ELR (cell line): ENCODE measurements at regions not wholly inside any gene's neighbourhood (a gene's known extent, or its start where the extent isn't known, plus 50 kb on each side); places are given as distances from the start of the nearest gene placed in this dataset.

Experiments
- DNase-seq: peaks from one replicate; pipeline ENCODE4 v3.0.0-alpha.2; 2015; ENCODE audit warnings: low read depth

DNA sequence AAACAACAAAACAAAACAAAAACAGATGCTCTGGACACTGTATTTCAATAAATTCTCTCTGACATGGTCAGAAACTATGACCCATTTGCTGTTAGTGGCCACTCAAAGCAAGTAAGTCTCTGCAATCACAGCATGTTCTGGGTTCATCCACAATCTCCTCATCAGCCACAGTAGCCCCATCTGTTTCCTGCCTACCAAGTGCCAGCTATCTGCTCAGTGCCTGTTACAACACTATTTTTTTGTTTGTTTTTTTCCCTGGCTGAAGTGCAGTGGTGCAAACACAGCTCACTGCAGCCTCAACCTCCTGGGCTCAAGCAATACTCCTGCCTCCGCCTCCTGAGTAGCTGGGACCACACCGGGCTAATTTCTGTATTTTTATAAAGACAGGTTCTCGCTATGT is 137.9 kb downstream of the SOX9 start:
- no peak for DNase-seq

GRCh38 chr17:72259922-72260321 is 139.1 kb downstream of the SOX9 start:
- no peak for DNase-seq

GRCh38 chr17:72262766-72263165 is 141.9 kb downstream of the SOX9 start:
- DNase-seq = no peak

DNA sequence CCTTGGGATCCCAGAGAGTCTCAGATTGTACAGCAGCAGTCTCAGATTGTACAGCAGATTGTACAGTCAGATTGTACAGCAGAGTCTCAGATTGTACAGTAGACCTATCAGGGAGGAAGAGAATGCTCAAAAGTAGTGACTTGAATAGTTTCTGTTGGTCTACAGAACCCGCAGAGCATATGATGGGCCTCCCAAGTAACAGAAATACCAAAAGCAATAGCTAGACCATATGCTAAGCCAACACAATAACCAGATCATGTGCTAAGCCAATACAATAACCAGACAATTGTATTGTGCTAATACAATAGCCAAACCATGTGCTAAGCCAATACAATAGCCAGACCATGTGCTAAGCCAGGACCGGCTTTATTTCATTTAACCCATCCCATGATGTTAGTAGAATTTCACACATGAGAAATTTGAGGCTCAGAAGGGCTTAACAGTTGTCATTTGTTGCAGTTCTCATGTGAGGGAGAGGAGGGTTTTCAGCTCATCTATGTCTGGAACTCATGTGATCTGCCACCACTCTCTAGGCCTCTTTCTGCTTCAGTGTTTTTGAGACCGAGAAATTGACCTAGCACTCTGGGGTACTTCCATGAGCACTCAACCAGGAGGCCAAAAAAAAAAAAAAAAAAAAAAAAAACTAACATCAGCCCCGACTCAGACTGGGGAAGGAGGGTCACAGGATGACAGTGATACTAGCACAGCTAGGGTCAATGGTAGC is 144.0 kb downstream of the SOX9 start:
- DNase-seq = no peak

DNA sequence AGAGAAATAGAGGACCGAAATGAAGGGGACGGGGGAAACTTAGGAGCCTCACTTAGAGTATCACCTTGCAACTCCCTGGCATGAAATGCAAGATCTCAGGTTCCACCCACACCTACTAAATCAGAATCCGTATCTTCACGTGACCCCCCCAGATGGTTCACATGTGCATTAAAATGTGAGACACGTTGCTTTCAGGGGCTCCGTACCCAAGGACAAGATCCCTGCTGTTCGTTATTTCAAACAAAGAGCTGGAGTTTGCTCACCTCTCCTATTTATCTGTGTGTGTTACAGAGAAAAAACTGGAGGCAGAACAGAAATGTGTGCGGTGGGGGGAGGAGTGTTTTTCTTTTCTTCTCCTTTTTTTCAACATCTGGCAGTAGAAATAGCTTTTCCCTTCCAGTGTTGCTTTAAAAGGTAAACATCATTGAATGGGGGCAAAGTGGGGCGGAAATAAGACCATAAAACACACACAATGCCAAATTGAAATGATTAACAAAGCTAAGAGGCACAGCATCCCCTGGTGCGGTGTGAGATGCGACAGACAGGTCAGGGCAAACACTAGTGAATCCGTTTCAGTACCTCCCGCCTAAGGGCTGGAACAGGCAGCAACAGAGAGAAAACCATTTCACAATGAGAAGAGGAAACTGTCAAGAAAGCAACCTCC is 145.4 kb downstream of the SOX9 start:
- no peak for DNase-seq

DNA sequence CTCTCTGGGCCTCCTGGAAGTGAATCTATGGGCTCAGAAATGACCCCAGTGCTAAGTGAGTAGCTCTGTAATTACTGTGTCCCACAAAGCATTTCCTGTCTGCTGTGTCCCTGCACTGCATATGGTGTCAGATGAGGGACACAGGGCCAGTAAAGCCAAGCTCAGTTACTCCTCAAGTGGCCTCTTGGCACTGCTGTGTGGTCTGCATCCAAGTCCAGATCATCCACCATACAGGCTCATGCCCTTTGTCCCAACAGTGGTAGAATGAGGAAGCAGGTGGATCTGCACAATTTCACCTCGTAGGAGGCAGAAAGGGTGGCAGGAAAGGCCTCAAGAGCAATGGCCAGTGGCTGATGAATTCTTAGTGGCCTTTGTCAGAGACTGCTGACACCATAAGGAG is 146.8 kb downstream of the SOX9 start:
- no peak for DNase-seq

DNA sequence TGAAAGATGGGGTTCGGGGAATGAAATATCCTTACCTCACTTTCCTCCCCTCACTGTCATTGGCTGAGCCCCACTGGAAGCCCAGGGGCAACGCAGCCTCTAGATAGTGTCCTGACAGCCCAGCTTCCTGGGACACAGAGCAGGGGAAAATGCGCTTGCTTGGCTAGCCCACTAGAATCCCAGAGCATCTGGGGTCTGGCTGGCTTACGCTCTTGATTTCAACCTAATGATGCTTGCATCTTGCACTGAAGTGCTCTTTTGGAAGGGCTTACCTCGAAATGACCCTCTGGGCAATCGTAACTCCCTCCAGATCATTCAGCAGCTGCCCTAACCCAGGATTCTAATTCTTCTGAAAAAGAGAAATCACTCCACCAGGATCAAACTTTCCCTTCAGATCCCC is 147.6 kb downstream of the SOX9 start:
- no peak for DNase-seq

DNA sequence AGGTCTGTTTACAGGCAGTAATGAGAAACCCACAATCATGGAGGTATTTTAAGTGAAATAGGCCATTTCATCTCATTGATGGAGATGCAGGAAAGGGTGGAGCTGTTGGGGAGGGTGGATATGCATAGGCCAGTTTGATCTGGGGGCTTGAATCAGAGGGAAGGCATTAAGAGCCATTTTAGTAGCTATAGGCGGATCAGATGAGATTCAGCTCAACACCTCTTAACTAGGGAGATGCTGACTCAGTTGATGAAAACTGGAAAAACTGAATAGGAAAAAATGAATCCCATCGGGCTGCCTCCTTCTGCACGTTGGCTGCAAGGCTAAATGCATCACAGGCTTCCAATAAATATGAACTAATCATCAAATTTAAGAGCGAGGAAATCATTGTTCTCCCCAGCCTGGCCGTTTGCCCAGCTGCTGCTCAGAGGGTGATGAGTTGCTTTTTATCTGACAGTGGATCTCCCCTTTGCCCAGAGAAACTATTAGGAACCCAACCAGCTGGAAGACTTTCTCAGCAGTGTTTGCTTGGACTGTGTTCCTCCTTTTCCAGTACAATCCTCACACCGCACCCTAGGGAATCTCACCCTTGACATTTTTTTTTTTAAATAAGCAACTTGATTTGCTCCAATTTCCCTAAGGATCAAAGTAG is 149.6 kb downstream of the SOX9 start:
- DNase-seq = peak; percentile 70

- no peak for DNase-seq
Measured at GRCh38 chr17:72271603-72272002, 150.8 kb downstream of the SOX9 start.

- DNase-seq = no peak
Measured at GRCh38 chr17:72273289-72274056, 152.7 kb downstream of the SOX9 start.

- DNase-seq = no peak
Measured at GRCh38 chr17:72274614-72275013, 153.8 kb downstream of the SOX9 start.

DNA sequence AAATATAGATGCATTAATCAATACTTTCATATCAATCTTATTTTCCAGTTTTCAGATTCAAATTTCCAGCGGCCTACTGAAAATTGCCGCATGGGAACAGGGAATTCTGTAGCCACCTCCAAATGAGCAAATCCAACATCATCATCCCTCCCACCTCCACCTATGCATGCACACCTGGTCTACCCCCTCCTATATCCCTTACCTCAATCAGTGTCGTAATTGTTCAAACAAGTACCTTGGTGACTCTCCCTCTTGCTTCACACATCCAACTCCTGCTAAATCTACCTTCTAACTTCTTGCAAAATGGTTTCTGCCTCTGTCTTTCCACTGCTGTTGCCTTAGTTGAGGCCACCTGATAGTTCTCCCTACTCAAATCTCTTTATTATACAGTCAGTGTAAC is 160.1 kb downstream of the SOX9 start:
- no peak for DNase-seq

GRCh38 chr17:72282439-72283029 is 161.7 kb downstream of the SOX9 start:
- DNase-seq = no peak

DNA sequence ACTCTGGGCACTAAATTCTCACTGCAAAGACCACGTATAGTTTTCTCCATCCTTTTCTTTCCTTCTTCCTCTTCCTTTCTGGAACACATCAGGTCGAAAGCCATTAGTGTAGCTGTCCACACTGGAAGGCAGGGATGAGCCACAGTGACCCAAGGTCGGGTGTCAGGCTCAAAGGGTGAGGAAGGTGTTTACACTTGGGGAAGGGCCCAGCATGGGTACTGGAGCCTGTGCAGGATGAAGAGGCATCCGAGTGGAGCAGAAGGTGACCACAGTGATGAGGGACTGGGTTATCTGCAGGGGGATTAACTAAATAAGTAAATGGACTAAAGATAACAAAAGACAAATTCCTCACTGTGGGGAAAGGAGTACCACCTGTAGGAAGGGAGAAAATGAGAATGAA is 164.0 kb downstream of the SOX9 start:
- no peak for DNase-seq

- no peak for DNase-seq
Measured at GRCh38 chr17:72287586-72287985, 166.8 kb downstream of the SOX9 start.

- no peak for DNase-seq
Measured at GRCh38 chr17:72294487-72294893, 173.7 kb downstream of the SOX9 start.

GRCh38 chr17:72295916-72296315 is 175.1 kb downstream of the SOX9 start:
- DNase-seq = no peak

DNA sequence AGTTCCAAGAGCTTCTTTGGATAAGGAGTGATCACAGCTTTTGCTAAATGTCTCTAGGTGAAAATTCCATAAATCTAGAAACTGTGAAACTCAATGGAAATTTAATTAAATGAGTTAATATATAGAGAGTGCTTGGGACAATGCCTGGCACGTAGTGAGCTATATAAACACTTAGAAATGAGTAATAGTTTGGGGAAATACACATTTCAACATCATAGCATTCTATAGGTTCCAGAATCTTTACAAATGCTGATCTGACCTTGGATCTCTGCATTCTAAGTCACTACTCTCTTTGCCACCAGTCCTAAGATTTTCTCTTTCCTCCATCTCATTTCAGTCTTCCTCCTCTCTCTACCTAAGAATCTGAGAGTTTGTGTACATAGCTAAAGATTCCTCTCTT is 175.6 kb downstream of the SOX9 start:
- DNase-seq = peak; percentile 70

- DNase-seq = peak; percentile 72
Measured at GRCh38 chr17:72297326-72298115, 176.7 kb downstream of the SOX9 start.

DNA sequence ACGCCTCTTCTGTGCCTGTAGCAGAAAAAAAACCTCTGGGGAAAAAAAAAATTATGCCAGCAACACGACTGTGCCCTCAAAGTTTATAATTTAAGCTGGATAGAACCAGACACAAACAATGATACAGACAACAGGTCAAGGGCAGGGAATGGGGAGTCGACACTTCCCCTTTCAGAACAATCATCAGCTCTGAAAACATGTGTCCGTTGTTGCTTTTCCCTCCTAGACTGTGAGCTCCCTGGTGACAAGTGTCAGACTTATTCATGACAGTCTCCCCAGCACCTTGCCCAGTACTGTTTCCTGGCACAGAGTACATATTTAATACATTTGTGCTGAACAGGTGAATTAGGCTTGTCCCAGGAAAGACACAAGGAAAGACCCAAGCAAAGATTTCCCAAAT is 178.3 kb downstream of the SOX9 start:
- DNase-seq = no peak

DNA sequence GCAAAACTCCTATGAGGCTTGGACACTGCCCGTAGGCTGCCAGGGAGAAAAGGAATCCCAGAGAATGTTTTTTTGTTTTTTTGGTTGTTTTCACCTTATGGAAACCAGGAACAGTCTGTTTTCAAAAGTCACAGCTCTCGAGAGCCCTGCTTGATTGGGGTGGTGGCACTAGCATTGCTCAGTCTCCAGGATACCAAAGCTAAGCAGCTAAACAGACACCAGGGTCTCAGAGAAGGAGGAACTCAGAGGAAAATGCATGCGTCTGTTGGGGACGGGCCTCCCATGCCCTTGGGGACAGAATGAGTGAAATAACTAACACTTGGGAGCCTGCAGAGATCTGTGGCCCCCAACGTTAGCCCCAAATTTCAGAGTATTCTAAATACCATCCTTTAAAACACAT is 178.8 kb downstream of the SOX9 start:
- no peak for DNase-seq
